T-cell (primary cell): ENCODE measurements at regions not wholly inside any gene's neighbourhood (a gene's known extent, or its start where the extent isn't known, plus 50 kb on each side); places are given as distances from the start of the nearest gene placed in this dataset.

Experiments used
- ATAC-seq, 4 experiments: fragments of 200-7000 bp in 3 of 4; fragments of 150-1000 bp in 1 of 4; cut with Tn5 transposase; replicated peaks in 1 of 4; 1 replicate in 3 of 4; 2 replicates in 1 of 4; pipeline ENCODE4 v1.10.0; 2021; ENCODE audit warnings: moderate library complexity in 3 of 4, mild to moderate bottlenecking in 2 of 4, moderate number of reproducible peaks in 1 of 4
- CTCF ChIA-PET, 2 donors: fragments of 300-600 bp; sonication (Branson Sonifier 250); formaldehyde crosslinking; loops; one replicate each; lab custom pipeline; 2022; ENCODE audit warnings: antibody characterized with exemption in 2 of 2; lab: Charles Lee
- POLR2A ChIA-PET, 2 donors: fragments of 300-600 bp; sonication (Branson Sonifier 250); formaldehyde crosslinking; loops; one replicate each; lab custom pipeline; 2022; ENCODE audit warnings: antibody characterized with exemption in 2 of 2; lab: Charles Lee
- DNase-seq, 35 experiments: peaks; one replicate each; pipeline versions ENCODE4 v3.0.0 to v3.0.0-alpha.2; 2013 to 2023
- H3K27ac ChIP-seq: one replicate; pipeline ENCODE4 v1.5.1; 2013; ENCODE audit warnings: low read length
- H3K27me3 ChIP-seq, 2 experiments: replicated peaks in 1 of 2; 1 replicate in 1 of 2; 2 replicates in 1 of 2; pipeline versions ENCODE4 v1.6.1 to v1.7.0; 2013; ENCODE audit warnings: low read length in 1 of 2, mixed read lengths in 1 of 2; ENCODE audit not compliant: control insufficient read depth in 2 of 2, insufficient read depth in 2 of 2; ENCODE audit errors: extremely low read depth in 1 of 2
- H3K36me3 ChIP-seq, 2 donors: 1 replicate in 1 of 2; 2 replicates in 1 of 2; pipeline versions ENCODE4 v1.6.1 to v1.7.0; 2013; ENCODE audit warnings: low read length in 1 of 2; ENCODE audit not compliant: control insufficient read depth in 2 of 2, insufficient read depth in 1 of 2; ENCODE audit errors: extremely low read depth in 1 of 2
- H3K4me1 ChIP-seq, 2 experiments: 1 replicate in 1 of 2; 2 replicates in 1 of 2; pipeline versions ENCODE4 v1.6.1 to v1.7.0; 2013; ENCODE audit warnings: low read length in 2 of 2, mixed read lengths in 1 of 2; ENCODE audit not compliant: insufficient read depth in 2 of 2, control insufficient read depth in 1 of 2; ENCODE audit errors: extremely low read depth in 1 of 2
- H3K4me3 ChIP-seq, 2 donors: 1 replicate in 1 of 2; 2 replicates in 1 of 2; pipeline versions ENCODE4 v1.5.1 to v1.7.0; 2013; ENCODE audit warnings: mild to moderate bottlenecking in 2 of 2, low read length in 1 of 2, moderate library complexity in 1 of 2; ENCODE audit not compliant: control insufficient read depth in 1 of 2; ENCODE audit errors: extremely low read depth in 1 of 2
- H3K9me3 ChIP-seq: 2 replicates; pipeline ENCODE4 v1.7.0; 2013
- H3K27ac Mint-ChIP-seq, 2 donors: one replicate each; pipeline ENCODE4 v1.8.0; 2020 to 2021; ENCODE audit warnings: mild to moderate bottlenecking in 2 of 2, mixed read lengths in 2 of 2
- H3K27me3 Mint-ChIP-seq, 2 donors: one replicate each; pipeline ENCODE4 v1.8.0; 2021 to 2022; ENCODE audit warnings: mixed read lengths in 2 of 2
- H3K36me3 Mint-ChIP-seq: one replicate; pipeline ENCODE4 v1.8.0; 2021; ENCODE audit warnings: mixed read lengths
- H3K4me1 Mint-ChIP-seq, 3 donors: one replicate each; pipeline ENCODE4 v1.8.0; 2020 to 2022; ENCODE audit warnings: mixed read lengths in 3 of 3, mild to moderate bottlenecking in 1 of 3
- H3K4me3 Mint-ChIP-seq, 3 donors: one replicate each; pipeline ENCODE4 v1.8.0; 2020 to 2022; ENCODE audit warnings: mild to moderate bottlenecking in 3 of 3, mixed read lengths in 3 of 3, moderate library complexity in 3 of 3
- H3K9me3 Mint-ChIP-seq, 3 donors: one replicate each; pipeline ENCODE4 v1.8.0; 2020 to 2022; ENCODE audit warnings: mixed read lengths in 3 of 3
- WGBS: methylation state at CpG from one replicate; pipeline ENCODE4 v1.1.5; 2013; ENCODE audit warnings: missing lambda C conversion rate; ENCODE audit not compliant: insufficient coverage; 5-methylcytosine and 5-hydroxymethylcytosine counted together

DNA sequence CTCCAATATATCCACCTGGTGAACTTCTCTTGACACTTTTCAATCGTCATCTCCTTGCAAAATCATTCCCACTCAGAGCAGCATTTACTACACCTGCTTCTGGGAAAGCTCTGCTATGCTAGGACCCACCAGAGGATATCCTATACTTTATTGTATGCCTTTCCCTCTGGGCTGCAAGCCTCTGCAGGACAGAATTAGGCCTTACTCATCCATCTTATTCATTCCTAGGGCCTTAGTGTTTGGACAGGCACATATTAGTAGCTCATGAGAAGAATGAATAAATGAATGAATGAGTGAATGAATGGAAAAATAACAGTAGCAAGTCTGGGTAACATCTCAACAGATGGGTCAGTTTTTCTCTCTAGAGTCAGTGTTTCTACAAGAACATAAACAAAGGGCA is 216.1 kb downstream of the MAFB start:
- WGBS, result 71% methylated on average over 1 of the region's 1 CpG
- Mint-ChIP-seq H3K27ac (no peak overlapping the region), H3K4me1 (no peaks in the 10 kb centered on the region), H3K9me3 (no peaks in the 10 kb centered on the region), H3K36me3 (no peaks in the 10 kb centered on the region), H3K27me3 (peaks cover 6 to 20% of the 10 kb centered on the region in 2 donors), H3K4me3 (no peak overlapping the region)
- Histone ChIP-seq H3K9me3 (no peaks in the 10 kb centered on the region), H3K36me3 (no peaks in the 10 kb centered on the region), H3K27me3 (no peaks in the 10 kb centered on the region), H3K4me1 (no peaks in the 10 kb centered on the region), H3K27ac (no peak overlapping the region), H3K4me3 (no peak overlapping the region)
- ATAC-seq, result no peak
- no peak for DNase-seq
- ChIA-PET POLR2A (no interaction called here), CTCF (no interaction called here)

DNA sequence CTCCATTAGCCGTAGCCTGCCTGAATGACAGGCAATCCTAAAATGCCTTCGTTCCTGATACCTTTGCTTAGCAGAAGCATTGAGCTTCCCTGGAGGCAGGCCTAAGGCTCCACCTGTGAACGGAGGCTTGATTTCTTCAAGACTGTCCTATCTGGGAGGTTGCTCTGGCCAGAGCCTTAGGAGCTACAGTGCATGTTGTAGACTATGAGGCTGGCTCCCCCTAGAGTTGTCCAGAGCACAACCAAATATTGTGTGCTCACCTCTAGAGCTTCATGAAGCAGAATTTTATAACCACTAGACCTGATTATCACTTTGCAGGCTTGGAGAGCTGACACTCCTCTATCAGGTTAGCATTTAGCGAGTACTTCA is 217.8 kb downstream of the MAFB start:
- H3K9me3 Mint-ChIP-seq, result no peaks in the 10 kb centered on the region
- no peaks in the 10 kb centered on the region for H3K36me3 ChIP-seq
- H3K27me3 Mint-ChIP-seq, result peaks cover 4 to 16% of the 10 kb centered on the region in 2 donors
- POLR2A ChIA-PET, result no interaction called here
- H3K4me1 ChIP-seq, result no peaks in the 10 kb centered on the region
- no peaks in the 10 kb centered on the region for H3K27me3 ChIP-seq
- H3K4me1 Mint-ChIP-seq, result no peaks in the 10 kb centered on the region
- CTCF ChIA-PET, result no interaction called here
- DNase-seq (no peak), ATAC-seq (no peak)
- H3K36me3 Mint-ChIP-seq, result no peaks in the 10 kb centered on the region
- WGBS, result 86% methylated on average over 3 of the region's 4 CpGs
- H3K27ac Mint-ChIP-seq, result no peak overlapping the region
- H3K4me3 Mint-ChIP-seq, result no peak overlapping the region
- no peak overlapping the region for H3K27ac ChIP-seq
- H3K4me3 ChIP-seq, result no peak overlapping the region
- no peaks in the 10 kb centered on the region for H3K9me3 ChIP-seq

DNA sequence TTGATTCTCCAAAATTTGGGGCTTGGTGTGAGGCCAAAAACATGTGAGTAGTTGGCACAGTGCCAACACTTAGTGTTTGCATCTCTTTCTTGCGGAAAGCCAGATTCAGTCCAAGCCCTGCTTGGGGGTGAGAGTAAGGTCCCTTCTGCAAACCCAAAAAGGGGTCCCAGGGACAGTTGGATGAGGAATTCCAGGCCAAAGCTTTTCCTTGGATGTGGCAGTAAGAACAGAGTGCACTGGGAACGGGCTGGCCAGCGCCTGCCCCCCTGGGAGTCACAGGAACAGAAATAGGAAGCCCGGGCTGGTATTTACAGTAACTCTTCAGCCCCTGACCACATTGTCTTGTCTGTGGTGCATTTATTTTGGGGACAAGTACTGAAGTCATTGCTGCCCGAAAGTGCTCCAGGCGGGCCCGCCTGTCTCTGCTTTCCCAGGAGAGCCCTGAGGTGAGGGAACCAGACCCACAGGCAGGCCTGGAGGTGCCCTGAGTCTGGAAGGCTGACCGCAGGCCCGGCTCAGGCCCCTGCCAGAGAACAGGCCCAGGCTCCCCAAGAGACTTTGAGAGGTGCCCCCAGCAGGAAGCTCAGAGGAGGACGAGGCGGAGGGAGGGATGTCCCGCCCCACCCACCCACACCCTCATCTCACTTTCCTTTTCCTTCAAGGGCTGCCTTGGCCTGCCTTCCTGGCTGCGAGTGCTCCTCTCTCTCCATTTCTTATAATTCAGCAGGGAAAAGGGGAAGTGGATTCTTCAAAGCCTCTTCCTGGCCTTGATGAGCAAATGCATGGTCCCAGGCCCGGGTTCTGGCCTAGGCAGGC is 218.4 kb downstream of the MAFB start:
- peaks cover 4 to 14% of the 10 kb centered on the region in 2 donors for H3K27me3 Mint-ChIP-seq
- no peaks in the 10 kb centered on the region for H3K9me3 Mint-ChIP-seq

DNA sequence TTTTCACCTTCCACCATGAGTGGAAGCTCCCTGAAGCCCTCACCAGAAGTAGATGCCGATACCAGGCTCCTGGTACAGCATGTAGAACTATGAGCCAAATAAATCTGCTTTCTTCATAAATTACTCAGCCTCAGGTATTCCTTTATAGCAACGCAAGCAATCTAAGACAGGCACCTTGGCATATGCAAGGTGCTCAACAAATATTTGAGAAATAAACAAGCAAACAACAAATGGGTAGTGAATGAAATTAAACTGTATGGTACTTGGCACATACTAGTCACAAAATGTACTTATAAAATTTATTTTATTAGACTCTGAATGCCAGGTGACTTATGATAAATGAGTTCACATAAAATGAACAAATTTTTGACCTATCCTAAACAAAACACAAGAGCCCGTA is 220.3 kb downstream of the MAFB start:
- H3K36me3 Mint-ChIP-seq, result no peaks in the 10 kb centered on the region
- ATAC-seq, result no peak
- H3K27me3 ChIP-seq, result no peaks in the 10 kb centered on the region
- POLR2A ChIA-PET, result interaction anchor here in 1 of 2 donors (0.6 kb wide), 1 partner anchor 617 kb away, joined by 3 read pairs; no protein-coding TSS in a partner anchor
- H3K4me3 ChIP-seq, result no peak overlapping the region
- H3K27me3 Mint-ChIP-seq, result peaks cover 0 to 11% of the 10 kb centered on the region in 2 donors
- no peaks in the 10 kb centered on the region for H3K9me3 Mint-ChIP-seq
- CTCF ChIA-PET, result no interaction called here
- no peaks in the 10 kb centered on the region for H3K4me1 ChIP-seq
- no peak overlapping the region for H3K4me3 Mint-ChIP-seq
- no peaks in the 10 kb centered on the region for H3K4me1 Mint-ChIP-seq
- no peak for DNase-seq
- WGBS, result no CpG with 5 or more reads among the region's 3 CpGs
- no peak overlapping the region for H3K27ac Mint-ChIP-seq
- H3K36me3 ChIP-seq, result no peaks in the 10 kb centered on the region
- no peak overlapping the region for H3K27ac ChIP-seq
- no peaks in the 10 kb centered on the region for H3K9me3 ChIP-seq

More for the DNA sequence above, 218.4 kb downstream of the MAFB start:
- H3K27ac Mint-ChIP-seq, result no peak overlapping the region
- Histone ChIP-seq H3K27ac (no peak overlapping the region), H3K4me1 (no peaks in the 10 kb centered on the region), H3K9me3 (no peaks in the 10 kb centered on the region), H3K27me3 (no peaks in the 10 kb centered on the region), H3K4me3 (no peak overlapping the region), H3K36me3 (no peaks in the 10 kb centered on the region)
- H3K4me3 Mint-ChIP-seq, result no peak overlapping the region
- ChIA-PET POLR2A (no interaction called here), CTCF (no interaction called here)
- WGBS, result 87% methylated on average over 6 of the region's 14 CpGs
- no peaks in the 10 kb centered on the region for H3K4me1 Mint-ChIP-seq
- ATAC-seq (no peak), DNase-seq (no peak)
- no peaks in the 10 kb centered on the region for H3K36me3 Mint-ChIP-seq

DNA sequence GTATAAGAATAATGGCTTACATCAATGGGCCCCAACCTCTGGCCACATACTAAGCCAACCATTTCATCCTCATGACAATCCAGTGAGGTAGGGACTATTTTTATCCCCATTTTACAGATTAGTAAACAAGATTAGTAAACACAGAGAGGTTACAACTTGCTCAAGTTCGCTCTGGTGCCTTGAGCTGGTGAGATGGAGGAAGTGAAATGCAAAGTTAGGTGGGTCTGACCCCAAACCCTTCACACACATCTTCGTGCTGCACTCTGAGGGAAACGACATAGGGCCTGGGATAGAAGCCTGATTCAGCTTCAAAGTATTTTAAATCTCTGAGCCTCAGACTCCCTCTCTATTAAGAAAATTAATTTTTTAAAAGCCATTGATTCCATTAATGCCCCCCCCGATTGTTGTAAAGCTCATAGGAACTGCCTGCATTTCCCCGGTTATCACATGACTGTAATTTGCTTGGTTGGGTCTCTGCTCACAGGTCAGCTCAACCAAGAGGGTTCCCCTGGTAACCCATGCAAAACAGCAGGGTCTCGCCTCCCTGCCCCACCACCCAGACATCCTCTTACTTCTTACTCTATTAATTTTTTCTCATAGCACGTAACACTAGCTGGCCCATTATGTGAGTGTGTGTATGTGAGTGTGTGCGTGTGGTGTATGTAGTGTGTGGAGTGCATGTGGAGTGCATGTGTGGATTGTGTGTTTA is 221.2 kb downstream of the MAFB start:
- Histone ChIP-seq H3K4me1 (no peaks in the 10 kb centered on the region), H3K4me3 (no peak overlapping the region), H3K27ac (no peak overlapping the region), H3K36me3 (no peaks in the 10 kb centered on the region), H3K27me3 (no peaks in the 10 kb centered on the region), H3K9me3 (no peaks in the 10 kb centered on the region)
- Mint-ChIP-seq H3K36me3 (no peaks in the 10 kb centered on the region), H3K4me1 (no peaks in the 10 kb centered on the region), H3K4me3 (no peak overlapping the region), H3K27me3 (peaks cover 0 to 8% of the 10 kb centered on the region in 2 donors), H3K27ac (no peak overlapping the region), H3K9me3 (no peaks in the 10 kb centered on the region)
- CTCF ChIA-PET, result no interaction called here
- POLR2A ChIA-PET, result no interaction called here
- 100% methylated on average over 1 of the region's 8 CpGs for WGBS
- no peak for DNase-seq
- no peak for ATAC-seq

DNA sequence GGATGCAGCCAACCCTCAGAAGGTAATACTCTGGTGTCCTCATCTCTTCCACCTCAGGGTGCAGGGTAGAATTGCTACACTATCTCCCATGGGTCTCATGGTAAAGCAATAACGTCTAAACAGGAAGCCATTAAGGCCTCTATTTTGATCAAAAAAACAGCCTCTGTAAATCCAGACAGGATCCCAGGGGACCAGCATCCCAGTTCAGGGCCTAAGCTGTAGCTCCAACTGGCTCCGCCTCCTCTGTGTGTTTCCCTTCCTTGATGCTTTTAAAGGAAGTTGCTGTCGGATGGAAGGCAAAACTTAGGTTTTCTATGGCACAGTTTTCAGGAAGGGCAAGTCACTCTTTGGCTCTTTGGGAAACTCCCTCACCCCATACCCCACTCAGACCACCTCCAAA is 222.0 kb downstream of the MAFB start:
- no peaks in the 10 kb centered on the region for H3K4me1 Mint-ChIP-seq
- H3K9me3 ChIP-seq, result no peaks in the 10 kb centered on the region
- no peak overlapping the region for H3K27ac Mint-ChIP-seq
- H3K27ac ChIP-seq, result no peak overlapping the region
- no peaks in the 10 kb centered on the region for H3K27me3 ChIP-seq
- no peaks in the 10 kb centered on the region for H3K9me3 Mint-ChIP-seq
- ATAC-seq (no peak), DNase-seq (no peak)
- no peaks in the 10 kb centered on the region for H3K36me3 Mint-ChIP-seq
- 69% methylated on average over 2 of the region's 3 CpGs for WGBS
- no peak overlapping the region for H3K4me3 Mint-ChIP-seq
- H3K36me3 ChIP-seq, result no peaks in the 10 kb centered on the region
- CTCF ChIA-PET, result no interaction called here
- H3K4me3 ChIP-seq, result no peak overlapping the region
- H3K4me1 ChIP-seq, result no peaks in the 10 kb centered on the region
- POLR2A ChIA-PET, result no interaction called here
- H3K27me3 Mint-ChIP-seq, result peaks cover 0 to under 1% of the 10 kb centered on the region in 2 donors
